Adrenal gland (tissue), 5 donors: ENCODE measurements at regions not wholly inside any gene's neighbourhood (a gene's known extent, or its start where the extent isn't known, plus 50 kb on each side); places are given as distances from the start of the nearest gene placed in this dataset.

Source experiments
- CTCF ChIP-seq, 6 experiments: fragments of 450-650 bp in 4 of 6; fragments of 200-600 bp in 2 of 6; sonication (generic) in 1 of 6; IDR thresholded peaks; 1 replicate in 5 of 6; 2 replicates in 1 of 6; pipeline versions ENCODE4 v1.5.1 to v1.8.0; 2016 to 2021; ENCODE audit warnings: antibody characterized with exemption in 6 of 6, mild to moderate bottlenecking in 2 of 6, moderate library complexity in 1 of 6
- POLR2A ChIP-seq, 2 donors: fragments of 450-650 bp; IDR thresholded peaks; one replicate each; pipeline ENCODE4 v1.6.1; 2017; ENCODE audit warnings: antibody characterized with exemption in 2 of 2, mild to moderate bottlenecking in 2 of 2, moderate library complexity in 1 of 2
- donor health status: DM: no; HTN: no; CAD: no.

GRCh38 chr2:184336688-184337087, 261.6 kb upstream of the ZNF804A start:
- TF ChIP-seq CTCF (IDR thresholded peaks at IDR 0.05) (no peak), POLR2A (IDR thresholded peaks at IDR 0.05) (no peak)
